Erythroblast (primary cell): ENCODE measurements at regions not wholly inside any gene's neighbourhood (a gene's known extent, or its start where the extent isn't known, plus 50 kb on each side); places are given as distances from the start of the nearest gene placed in this dataset.
"Not testable (repeated sequence)": the region's sequence is repeated elsewhere in the genome, so short reads cannot be mapped to it uniquely, and the experiment has no call there.

Source experiments
- DNase-seq, 2 experiments: peaks; one replicate each; lab custom pipeline; 2025; lab: John Stamatoyannopoulos, UW
- GATA1 ChIP-seq: IDR thresholded peaks from 2 replicates; pipeline ENCODE4 v1.6.1; 2011; ENCODE audit warnings: low read depth, mild to moderate bottlenecking, control low read depth, low read length, moderate library complexity
- POLR2A ChIP-seq: IDR thresholded peaks from 2 replicates; pipeline ENCODE4 v1.6.1; 2011; ENCODE audit warnings: mild to moderate bottlenecking, low read length

DNA sequence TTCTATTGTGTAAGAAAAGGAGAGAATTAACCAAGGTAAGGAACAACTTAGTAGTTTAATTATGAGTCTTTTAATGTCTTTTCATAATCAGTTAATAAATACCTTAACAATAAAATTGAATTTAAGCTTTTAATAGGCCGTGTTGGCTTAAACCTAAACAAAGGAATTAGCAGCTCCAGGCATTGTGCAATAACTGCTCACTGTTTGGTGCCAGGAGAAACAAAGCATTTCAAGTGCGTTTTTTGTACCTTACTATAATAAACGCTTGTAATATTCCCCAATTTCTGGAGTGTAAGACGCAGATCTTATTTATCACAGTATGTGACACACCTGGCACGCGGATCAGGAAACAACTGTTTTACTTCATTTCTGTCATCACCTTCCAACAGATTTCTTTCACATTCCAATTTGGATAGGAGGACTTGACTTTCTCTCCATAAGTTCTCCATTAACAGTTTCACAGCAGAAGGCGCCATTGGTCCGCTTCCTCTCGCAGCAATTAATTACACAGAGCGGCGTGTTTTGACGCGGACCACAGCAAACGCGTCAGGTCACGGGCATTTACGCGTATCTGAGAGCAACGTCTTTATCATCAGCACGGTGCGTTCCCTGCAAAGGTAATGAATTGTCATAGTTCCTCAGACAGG, 335.8 kb upstream of the NT5E start:
- TF ChIP-seq GATA1 (no peak), POLR2A (no peak)
- no peak for DNase-seq

DNA sequence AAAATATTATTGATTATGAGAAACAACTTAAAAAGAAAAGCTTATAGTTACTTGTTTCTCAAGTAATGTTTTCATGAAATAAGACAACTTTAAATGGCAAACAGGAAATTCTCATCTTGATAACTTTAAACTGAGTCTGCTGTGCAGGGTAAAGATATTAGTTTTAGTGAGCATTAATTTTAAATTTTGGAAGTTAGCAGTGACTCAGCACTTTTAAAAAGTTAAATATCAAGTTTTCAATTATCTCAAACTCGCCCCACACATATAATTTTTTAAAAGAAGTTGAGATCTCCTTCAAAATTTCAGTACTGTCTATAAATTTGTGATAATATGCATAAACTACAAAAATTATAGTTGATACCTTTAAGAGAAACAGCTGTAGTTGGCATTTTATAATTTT, 337.3 kb upstream of the NT5E start:
- TF ChIP-seq GATA1, result no peak
- TF ChIP-seq POLR2A, result no peak

DNA sequence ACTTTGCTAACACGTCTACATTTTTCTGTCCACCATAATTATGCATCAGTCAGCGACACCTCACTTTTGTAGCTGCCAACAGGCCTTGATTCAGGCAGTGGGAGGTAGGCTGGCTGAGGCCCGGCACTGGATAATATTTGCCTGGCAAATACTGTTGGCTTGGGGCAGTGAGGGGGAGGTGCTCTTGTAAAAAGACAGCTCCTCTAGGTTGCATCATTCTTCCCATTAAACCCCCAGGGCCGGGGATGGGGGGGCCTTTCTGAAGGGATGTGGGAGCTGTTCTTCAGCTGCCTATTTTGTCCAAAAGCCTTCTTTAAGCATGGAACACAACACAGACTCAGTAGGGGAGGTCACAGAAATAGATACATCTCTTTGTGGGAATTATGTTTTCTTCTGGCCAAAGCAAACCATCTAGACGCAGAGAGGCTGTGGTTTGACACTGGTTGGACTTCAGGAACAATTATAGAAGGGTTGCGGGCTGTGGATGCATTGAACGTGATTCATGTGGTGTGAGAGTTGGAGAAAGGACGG, 338.3 kb upstream of the NT5E start:
- no peak for DNase-seq
- no peak for TF ChIP-seq GATA1
- no peak for TF ChIP-seq POLR2A

More for the DNA sequence above, 337.3 kb upstream of the NT5E start:
- no peak for DNase-seq

DNA sequence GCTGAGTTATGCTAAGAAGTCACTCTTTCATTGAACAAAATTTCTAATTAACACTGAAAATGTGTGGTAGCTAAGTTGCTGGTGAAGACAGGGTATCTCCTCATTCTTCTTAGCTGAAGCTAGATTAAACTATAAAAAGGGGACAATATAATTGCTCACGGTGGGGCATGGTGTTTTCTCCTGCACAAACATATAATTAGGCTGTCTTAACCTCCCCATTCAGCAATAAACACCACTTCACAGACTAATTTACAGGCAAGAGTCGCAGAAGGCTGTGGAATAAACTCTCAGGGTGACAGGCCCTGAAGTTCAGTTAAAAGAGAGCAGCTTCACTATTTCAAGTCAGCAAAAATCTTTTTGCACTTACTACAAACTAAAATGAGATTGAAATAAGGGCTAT, 338.9 kb upstream of the NT5E start:
- TF ChIP-seq POLR2A (no peak), GATA1 (no peak)
- no peak for DNase-seq

DNA sequence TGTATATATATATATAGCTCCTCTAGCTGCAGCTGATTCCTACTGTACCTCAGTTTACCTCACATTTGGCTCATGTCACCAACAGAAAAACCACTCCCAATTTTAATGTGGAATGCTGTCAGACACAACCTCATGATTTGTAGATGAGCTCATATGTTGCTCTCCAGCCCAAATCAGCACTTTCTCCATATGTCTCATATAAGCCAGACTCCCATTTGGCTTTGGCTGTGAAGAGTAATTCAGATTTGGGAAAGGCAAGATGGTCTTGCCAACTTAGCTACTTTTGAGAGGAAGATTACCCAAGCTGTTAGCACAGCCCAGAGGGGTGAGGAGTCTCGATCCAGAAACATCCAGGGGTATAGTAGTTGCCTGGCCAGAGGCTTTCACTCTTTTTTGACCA, 342.2 kb upstream of the NT5E start:
- no peak for DNase-seq
- no peak for TF ChIP-seq POLR2A
- TF ChIP-seq GATA1, result no peak

DNA sequence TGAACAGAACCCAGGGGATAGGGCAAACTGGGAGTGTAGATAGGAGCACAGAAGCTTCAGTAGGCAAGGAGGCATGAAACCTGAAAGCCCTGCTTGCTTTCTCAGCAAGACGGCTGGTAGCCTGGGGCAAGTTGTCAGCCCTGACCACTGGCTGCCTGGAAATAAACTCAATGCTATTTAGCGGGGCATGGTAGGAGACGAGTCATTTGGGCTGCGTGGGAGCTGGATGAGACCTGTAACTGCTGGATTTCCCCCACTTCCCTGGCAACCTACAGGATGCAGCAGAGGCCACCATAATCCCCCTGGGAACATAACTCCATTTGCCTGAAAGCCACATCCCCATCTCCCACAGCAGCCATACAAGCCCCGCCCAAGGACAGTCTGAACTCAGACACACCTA, 332.6 kb upstream of the TBX18 start:
- DNase-seq, result no peak
- no peak for TF ChIP-seq POLR2A
- no peak for TF ChIP-seq GATA1

DNA sequence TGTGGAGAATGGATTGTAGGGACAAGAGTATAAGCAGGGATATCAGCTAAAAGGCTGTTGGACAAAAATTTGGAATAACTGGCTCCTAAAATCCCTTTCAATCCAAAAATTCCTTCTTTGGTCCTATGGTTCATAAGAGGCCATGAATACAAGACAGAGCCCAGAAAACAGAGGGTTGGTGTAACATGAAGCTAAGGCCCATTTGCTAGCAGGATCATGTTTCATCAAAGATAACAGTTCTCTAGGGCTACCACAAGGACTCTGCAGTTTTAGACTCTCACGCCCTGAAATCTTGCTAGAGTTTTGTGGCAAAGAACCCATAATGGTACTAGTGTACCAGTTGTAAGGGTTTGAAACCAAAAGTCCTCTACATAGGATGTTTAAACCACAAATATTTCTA, 327.8 kb upstream of the TBX18 start:
- TF ChIP-seq GATA1 (no peak), POLR2A (no peak)
- no peak for DNase-seq

DNA sequence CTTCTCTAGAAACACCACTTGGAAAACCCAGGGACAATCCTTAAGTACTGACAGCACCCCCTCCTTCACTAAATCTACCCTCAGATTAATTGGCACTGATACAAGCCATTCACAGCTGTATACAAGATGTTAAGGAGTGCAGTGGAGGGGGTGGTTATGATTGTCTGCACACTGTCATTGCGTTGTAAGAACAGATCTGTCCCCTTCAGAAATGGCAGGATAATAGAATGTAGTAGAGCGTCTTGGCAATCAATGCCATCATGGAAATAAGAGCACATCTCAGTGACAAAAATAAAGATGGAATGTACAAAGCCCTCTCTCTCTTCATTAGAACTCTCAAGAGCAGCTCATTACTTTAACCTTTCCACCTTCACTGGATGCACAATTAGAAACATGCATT, 324.9 kb upstream of the TBX18 start:
- TF ChIP-seq GATA1 (no peak), POLR2A (no peak)
- DNase-seq, result no peak

DNA sequence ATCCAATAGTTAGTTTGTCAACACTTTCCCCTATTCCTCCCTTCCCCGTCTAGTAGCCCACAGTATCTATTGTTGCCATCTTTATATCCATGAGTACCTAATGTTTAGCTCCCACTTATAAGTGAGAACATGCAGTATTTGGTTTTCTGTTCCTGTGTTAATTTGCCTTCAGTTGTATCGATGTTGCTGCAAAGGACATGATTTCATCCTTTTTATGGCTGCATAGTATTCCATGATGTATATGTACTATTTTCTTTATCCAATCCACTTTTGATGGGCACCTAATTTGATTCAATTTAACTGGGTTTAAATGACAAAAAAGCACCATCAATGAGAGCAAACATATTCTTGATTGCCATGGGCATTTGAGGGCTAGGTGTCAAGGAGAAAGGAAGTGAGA, 321.5 kb upstream of the TBX18 start:
- no peak for DNase-seq
- TF ChIP-seq GATA1, result no peak
- TF ChIP-seq POLR2A, result no peak

DNA sequence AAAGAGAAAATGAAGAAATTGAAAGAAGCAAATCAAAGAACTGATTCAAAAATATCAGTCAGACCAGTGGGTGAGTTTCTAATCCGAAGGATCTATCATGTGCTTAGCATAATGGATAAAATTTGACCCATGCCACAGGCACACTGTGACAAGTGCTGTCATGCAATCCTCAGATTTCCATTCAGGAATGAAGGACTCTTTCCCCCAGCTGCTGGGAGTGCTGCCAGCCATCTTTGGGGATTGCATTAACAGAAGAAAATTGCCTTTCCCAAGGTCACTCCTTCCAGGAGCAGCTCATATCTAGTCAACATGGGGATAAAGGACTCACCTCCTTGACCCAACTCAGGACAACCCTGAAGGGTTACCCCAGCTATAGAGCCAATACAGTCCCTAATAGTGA, 316.7 kb upstream of the TBX18 start:
- DNase-seq, result no peak
- TF ChIP-seq GATA1, result no peak
- no peak for TF ChIP-seq POLR2A

DNA sequence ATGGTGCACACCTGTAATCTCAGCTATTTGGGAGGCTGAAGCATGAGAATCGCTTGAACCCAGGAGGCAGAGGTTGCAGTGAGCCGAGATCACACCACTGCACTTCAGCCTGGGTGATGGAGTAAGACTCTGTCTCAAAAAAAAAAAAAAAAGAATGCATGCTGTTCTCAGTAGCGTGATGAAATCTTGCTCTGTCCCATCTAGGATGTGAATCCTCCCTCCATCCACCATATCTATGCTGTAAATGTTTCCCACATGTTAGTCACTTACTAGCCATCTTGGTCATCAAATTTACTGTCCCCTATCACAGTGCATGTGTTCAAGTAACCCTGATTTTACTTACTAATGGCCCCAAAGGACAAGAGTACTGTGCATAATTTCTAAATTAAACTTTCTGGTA, 315.4 kb upstream of the TBX18 start:
- DNase-seq, result no peak
- TF ChIP-seq POLR2A, result no peak
- TF ChIP-seq GATA1, result no peak

DNA sequence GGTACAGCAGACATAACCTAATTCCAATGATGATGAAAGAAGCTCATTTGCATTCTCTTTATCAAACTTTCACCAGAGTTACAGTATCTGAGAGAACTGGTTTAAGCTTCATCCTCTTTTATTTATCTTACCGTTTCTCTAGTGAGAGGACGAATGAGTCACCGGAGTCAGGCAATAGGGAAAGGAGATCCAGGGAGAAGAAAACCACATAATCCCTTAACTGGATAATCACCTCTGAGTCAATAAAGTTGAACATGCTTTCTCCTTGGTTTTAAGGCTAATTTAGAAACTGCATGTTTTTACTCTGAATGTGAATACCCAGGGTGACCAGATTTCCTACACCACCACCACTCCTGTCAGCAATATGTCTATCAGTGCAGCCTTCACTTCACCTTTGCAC, 313.7 kb upstream of the TBX18 start:
- DNase-seq, result no peak
- TF ChIP-seq GATA1 (no peak), POLR2A (no peak)

DNA sequence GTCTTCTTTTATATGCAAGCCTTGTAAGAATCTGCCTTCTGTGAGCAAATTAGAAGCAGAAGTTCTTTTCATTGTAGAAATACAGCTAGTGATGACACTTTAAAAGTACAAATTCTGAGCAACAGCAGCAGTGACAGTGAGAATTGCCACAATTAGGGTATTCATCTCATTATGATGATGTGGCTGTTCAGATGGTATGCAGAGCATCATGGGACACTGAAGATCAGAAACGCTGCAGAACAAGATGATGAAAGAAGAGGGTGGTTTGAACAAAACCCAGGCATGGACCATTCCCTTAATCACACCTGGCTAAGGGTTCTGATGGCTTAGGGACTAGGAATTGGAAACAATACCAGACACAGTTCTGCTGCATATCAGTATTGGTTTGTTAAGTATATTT, 312.7 kb upstream of the TBX18 start:
- DNase-seq, result no peak
- TF ChIP-seq POLR2A (no peak), GATA1 (no peak)

DNA sequence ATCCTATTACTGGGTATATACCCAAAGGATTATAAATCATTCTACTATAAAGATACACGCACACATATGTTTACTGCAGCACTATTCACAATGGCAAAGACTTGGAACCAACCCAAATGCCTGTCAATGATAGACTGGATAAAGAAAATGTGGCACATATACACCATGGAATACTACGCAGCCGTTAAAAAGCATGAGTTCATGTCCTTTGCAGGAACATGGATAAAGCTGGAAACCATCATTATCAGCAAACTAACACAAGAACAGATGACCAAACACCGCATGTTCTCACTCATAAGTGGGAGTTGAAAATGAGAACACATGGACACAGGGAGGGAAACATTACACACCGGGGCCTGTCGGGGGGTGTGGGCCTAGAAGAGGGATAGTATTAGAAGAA, 307.4 kb upstream of the TBX18 start:
- DNase-seq, result not testable (repeated sequence)

DNA sequence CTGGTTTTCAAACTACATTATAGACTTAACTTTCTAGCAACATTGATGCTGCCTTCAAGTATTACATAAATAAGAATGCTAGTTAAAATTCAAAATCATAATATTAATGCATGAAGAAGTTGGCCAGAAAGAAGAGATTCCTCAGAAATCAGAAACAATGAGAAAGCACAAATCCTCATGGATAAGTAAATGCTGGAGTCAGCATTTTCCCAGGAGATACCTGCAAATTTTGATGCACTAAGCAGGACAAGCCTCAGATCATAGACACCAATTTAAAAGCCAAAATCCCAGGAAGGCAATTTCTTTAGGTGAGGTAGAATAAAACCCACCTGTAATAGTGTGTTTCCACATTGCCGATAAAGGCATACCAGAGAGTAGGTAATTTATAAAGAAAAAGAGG, 305.2 kb upstream of the TBX18 start:
- TF ChIP-seq POLR2A (no peak), GATA1 (no peak)
- no peak for DNase-seq
